Esophagus mucosa (tissue), 1 donor: ENCODE measurements at regions not wholly inside any gene's neighbourhood (a gene's known extent, or its start where the extent isn't known, plus 50 kb on each side); places are given as distances from the start of the nearest gene placed in this dataset.

ENCODE experiments used
- ATAC-seq: fragments of 200-7000 bp; cut with Tn5 transposase; one replicate; pipeline ENCODE4 v1.9.1; 2020
- donor health status: DM: yes; HTN: yes; CAD: no.

DNA sequence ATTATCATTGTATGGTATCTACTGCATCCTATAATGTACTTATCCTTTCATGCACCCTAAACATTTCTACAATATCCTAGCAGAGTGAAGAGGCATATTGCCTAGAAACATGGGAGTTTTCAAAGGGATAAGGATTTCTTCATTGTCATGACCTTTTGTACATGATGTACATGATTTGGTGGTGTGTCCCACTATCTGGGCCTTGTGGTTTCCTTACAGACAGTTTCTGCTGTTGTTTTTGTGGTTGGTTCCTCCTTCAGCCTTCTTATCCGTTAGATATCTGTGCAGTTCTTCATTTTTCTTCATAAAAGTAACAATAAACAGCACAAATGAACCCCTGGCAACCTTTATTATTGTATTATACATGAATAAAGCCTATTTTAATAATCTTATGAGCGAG lies 70.4 kb upstream of the BACH1 start:
- ATAC-seq: no peak

DNA sequence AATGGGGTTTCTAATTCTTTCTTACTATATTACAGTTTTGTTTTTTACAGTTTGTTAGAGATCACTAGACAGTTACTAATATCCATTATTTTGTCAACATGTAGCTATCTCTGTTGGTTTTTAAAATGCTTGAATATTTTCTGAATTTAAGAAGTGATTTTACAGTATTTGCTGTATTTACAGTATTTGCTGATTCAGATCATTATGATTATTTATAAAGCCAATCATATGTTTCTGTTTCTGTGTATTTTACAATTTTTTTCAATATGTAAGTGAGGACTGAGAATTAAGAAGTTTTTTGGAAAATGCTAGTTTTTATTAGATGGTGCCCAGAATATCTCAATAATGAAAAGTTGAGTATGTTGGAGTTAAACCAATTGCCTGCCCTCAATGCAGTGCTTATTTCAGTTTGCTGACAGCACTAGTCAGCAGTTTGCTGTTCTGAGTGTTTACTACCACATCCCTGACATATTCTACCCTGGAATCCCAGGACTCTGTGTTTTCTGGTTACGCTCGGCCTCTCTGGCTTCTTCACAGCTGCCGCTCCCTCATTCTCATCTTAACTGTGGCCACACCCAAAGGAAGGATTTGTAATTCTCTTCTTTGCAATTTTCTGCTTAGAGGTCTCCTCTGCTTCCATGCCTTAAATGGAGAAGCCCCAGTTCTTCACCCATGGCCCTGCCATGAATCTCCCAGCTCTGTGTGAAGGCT lies 68.0 kb upstream of the BACH1 start:
- peak; percentile 73 for ATAC-seq

DNA sequence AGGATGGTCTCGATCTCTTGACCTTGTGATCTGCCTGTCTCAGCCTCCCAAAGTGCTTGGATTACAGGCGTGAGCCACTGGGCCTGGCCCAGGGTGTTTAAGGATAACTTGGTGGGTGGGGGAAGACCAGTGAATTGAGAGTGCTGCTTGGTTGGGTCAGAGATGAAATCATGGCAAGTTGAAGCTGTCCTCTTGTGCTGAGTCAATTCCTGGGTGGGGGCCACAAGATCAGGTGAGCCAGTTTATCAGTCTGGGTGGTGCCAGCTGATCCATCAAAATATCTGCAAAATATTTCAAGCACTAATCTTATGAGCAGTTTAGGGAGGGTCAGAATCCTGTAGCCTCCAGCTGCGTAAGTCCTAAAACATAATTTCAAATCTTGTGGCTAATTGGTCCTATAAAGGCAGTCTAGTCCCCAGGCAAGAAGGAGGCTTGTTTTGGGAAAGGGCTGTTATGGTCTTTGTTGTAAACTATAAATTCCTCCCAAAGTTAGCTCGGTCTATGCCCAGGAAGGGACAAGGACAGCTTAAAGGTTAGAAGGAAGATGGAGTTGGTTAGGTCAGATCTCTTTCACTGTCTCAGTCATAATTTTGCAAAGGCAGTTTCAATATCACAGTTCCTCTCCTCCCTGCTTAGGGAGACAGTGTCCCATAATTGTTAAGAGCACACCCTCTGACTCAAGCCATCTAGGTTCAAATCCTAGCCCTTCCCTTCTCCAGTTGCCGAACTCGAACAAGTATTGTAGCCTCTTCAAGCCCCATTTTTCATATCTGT lies 66.8 kb upstream of the BACH1 start:
- no peak for ATAC-seq

DNA sequence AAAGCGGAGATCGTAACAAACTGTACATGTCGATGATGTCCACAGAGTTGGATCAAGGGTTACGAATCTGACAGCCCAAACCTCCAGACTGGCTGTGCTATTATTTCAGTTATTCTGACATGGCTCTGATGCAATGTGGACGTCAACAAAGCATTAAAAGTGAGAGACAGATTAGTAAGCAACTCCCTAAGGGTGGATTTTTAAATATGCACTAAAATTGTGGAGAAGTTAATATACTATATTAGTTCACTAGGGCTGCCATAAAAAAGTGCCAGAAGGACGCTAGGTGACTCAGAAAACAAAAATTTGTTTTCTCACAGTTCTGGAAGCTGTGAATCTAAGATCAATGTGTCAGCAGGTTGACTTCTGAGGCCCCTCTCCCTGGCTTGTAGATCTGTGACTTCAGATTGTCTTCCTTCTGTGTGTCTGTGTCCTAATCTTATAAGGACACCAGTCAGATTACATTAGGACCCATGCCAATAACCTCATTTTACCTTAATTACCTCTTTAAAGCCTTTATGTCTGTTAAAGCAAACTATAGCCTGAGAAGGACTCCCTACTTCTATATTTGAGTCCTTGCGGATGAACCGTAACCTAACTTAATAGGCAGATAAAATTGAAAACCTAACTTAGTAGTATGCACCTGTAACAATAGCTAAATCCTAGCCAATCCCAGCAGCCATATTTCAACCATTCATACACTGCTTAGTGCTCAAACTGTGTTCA lies 66.0 kb upstream of the BACH1 start:
- ATAC-seq: peak; percentile 7

DNA sequence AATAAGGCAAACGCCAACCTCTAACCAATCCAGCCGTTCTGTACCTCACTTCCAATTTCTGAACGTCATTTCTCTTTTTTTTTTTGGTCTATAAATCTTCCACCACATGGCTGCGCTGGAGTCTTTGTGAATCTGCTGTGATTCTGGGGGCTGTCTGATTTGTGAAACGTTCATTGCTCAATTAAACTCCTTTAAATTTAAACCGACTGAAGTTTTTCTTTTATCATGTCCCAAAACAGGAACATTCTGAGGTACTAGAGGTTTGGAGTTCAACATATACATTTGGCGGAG lies 65.5 kb upstream of the BACH1 start:
- no peak for ATAC-seq

DNA sequence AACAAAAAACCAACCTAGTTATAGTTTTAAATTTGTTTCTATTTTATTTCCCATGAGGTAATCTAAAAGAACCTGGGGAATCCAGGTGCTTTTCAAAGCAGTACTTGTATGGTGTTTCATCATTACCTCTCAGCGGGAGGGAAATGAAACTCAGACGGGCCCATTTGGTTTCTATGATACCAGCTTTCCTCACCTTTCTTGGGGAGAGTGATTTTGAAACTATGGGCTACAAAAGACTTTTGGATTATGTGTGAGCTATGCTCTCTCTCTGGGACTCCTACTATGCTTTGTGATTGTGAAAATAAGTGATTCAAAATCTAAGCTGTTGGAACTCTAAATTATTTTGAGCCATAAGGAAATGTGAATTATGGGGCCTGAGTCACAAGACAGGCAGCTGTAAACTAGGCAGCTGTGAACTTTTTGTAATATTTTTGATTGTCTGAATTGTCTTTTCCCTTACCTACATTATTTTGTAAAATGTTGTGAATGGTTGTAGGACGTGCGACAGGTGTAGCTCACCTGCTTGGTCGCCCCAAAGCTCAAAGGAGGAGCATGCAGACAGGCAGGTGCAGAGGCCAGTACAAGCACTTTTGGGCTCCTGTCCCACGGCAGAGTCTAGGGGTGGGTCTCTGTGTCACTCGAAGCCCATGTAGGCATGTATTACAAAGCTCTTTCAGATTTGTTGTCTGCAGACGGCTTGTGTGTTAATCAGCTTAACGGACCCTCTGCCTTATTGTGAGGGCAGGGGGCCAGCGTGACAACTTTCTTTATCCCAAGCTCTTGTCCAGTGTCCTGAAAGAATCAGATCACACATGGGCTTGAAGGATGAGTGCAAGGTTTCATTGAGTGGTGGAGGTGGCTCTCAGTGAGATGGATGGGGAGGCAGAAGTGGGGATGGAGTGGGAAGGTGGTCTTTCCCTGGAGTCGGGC lies 64.8 kb upstream of the BACH1 start:
- ATAC-seq: peak; percentile 52

DNA sequence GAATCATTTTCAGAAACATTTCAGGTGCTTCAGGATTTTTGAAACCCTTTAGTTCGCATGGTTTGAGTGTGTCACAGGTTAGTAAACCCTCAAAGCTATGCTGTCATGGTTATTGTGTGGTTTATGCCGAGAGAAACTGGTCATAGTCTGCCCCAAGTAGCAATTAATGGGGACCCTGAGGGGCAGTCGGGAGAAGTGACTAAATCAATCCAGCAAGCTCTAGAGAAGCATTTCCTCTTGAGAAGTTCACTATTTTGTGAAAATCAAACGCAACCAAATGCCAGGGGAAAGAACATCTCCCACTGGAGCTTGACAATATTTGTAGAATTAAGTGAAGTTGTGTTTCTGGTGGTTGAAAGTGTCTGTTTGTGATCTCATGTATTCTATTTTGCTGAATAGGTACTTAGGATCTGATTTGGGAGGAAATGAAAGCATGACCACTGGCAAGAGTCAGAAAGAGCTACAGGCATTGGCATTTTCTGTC lies 63.0 kb upstream of the BACH1 start:
- no peak for ATAC-seq

DNA sequence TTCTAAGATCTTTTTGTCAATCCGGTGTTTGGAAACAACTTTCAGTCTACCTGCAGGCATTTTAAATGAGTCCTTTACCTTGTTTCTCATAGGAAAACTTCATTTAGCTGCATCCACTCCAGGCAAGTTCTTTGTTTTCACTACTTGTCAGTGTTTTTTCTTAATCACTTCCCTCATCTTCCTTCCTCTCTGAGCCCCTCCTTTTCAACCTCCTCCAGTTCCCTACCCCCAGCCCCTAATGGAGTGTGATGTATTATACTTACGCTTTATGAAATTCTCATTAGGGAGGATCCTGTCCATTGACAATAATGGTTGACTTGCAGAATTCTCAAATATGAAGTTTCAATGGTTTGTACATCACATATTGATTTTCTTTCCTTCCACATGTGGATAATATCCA lies 62.5 kb upstream of the BACH1 start:
- ATAC-seq: no peak

DNA sequence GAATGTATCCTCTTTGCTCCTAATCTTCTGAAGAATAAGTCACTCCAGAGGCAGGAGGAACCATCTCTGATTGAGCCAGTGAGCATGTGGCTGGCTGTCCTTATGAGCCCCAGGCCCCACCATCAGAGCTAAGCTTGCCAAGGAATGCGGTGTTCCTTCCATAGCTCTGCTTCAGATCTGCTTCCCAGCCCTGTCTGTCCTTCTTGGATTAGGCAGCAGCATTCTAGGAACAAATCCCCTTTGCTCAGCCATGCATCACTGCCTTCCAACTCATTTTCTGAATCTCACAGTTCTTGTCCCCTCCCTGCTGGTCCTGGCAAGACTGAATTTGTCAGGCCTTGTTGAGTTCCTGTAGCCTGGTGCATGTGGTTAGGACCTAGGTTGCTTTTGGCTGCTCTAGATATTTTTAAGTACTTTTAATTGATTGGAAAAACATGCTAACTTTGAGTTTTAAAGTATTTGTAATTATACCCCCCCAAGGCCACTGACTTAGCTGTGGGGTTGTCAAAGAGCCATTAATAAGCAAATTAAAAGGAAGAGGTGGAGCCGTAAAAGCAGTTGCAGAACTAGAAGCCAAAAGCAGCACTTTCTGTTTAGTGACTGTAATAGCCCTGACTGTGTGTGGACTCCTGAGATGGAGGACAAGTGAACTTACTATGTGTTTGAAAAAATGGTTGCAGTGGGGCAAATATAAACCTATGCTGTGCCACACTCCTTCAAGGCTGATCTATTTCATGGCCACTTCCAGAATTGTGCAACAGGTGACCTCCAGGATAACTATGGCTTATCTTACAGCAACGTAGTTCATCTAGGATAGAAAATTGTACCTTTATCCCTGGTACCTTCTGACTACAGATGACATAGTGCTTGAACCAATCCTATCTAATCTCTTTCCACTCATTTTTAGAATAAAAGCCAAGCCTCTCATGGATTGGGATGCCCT lies 61.3 kb upstream of the BACH1 start:
- ATAC-seq: peak; percentile 54

DNA sequence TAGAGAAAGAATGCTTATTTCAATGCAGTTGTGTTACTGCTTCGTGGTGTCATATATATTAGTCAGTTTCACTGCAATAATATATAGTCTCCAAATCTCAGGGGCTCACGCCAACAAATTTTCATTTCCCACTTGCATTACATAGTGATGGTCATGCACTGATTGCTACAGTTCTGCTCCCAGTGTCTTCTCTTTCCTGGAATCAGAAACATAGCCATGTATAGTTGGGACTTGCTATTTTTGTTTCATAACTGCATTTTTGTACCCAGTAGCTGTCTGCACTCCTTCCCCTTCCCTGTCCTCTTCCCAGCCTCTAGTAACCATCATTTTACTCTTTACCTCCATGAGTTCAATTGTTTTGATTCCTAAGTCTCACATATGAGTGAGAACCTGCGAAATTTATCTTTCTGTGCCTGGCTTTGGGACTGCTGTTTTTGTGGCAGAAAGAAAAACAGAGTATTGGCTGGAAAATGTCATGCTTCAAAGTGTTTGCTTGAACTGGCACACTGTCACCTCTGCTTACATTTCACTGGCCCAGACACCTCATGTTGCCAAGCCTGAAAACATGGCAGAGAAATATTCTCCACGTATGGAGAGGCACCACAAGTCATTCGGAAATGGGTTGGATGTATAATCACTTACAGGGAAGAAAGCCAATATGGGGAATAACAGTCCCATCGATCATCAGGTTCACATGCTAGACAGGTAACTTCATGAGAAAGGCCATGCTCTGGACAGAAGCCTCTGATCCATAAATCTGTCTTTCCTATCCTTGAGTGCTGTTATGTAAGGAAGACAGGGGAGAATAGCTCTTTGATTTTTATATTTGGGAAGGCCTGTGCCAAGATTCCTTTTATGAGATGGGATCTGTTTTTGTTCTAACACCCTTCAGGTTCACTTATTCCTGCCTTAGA lies 60.4 kb upstream of the BACH1 start:
- no peak for ATAC-seq

DNA sequence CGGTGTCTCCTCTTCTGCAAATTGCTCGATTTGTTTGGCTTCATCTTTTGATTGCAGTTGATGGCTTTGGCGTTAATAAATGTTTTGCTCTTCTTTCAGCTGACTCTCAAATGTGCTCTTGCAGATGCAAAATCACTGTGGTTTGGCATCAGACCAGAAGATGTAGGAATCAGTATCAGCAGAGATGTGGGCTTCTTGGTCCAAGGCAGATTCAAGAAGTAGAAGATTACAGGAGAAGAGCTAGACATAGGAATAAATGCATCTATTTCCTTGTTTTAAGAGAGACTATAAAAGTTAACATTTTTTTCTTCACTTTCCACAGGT lies 59.8 kb upstream of the BACH1 start:
- ATAC-seq: no peak

DNA sequence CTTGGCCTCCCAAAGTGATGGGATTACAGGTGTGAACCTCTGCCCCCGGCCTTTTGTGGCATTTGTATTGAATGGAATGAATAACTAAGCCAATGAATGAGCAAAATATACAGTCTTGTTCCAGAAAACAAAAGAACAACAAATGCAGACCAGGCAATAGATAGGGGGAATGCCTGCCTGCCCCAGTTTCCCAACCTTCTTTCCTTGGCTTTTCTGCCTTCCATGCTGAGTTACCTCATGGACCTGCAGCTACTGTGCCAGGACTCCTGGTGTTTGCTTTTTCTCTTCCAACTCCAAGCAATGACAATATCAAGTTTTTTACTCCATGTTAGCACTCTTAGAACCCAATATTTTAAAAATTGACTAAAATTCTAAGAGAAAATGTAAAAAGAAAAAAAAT lies 58.6 kb upstream of the BACH1 start:
- ATAC-seq: no peak

DNA sequence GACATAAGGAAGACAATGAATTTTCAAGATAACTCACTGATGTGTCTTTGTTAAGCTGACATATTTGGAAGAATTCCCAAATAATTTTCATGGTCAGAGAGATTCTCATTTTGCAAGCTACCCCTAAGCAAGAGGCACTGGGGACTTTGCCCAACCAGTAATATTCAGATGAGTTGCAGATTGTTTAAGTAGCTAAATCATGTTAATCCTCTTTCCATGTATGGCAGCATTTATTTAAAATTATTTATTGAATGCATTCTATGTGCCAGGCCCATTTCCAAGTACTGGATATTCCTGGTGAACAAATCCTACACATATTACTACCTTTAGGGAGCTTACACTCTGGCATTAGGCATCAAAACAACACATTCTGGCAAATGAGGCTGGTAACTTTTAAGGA lies 56.5 kb upstream of the BACH1 start:
- ATAC-seq: no peak

DNA sequence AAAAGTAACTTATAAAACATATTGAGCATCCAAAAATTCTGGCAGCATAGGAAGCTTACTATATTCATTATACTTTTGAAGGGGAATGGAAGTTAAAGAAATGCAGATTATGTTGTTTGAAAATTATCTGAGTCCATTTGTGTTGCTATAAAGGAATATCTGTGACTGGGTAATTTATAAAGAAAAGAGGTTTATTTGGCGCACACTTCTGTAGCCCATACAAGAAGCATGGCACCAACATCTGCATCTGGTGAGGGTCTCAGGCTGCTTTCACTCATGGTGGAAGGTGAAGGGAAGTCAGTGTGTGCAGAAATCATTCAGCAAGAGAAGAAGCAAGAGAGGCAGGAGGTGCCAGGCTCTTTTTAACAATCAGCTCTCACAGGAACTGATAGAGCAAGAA lies 55.5 kb upstream of the BACH1 start:
- no peak for ATAC-seq

DNA sequence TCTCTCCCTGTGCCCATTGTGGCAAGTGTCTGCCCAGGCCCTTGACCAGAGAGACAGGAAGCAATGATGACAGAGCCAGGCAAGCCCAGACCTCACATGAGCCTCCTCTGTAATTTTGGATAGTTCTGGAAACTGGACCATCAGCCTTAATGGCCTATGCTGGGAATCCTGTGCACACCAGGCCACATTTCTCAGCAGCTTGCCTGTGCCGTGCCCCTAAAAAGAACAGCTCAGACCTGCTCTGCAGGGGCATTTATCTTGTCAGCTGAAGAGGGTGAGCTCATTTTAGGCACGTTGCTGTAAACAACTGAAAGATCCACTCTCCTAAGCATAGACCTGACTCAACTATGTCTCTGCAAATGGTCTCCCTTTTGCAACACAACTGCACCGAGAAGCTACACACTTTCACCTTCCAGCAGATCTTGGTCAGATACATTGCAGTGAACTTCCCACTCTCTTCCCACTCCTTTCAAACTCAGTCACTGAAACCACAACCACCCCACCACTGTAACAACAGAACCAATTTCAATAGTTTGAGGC lies 53.5 kb upstream of the BACH1 start:
- peak; percentile 94 for ATAC-seq

DNA sequence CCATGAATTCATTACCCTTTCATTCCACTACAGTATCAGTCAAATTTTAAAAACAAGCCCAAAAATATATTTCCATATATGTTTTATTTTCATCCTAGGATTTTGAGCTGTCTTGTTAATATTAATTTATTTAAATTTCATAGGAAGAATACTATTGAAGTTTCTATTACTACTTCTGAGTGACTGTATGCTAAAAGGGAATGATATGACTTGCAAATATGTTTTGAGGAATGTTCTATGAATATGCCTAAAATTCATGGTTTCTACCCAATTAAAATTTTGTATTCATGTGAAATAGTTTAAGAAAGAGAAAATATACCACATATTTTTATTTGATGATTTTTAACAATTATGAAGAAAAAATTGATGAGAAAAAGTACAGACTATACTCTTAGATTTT lies 52.9 kb upstream of the BACH1 start:
- ATAC-seq: no peak

DNA sequence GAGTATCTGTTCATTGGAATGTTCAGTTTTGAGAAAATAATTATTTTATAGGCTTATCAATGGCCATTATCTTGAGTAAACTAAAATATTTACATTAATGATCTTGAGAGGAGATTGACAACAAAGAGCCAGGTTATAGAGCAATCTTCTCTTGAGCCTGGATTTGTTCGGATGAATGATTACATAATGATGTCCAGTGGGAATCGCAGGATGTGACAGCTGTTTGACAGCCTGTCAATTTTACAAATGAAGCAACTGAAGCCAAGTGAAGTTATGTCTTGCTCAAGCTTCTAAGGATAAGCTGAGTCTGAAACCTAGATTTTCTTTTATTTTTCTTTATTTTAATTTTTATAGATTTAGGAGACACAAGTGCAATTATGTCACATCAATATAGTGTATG lies 52.1 kb upstream of the BACH1 start:
- ATAC-seq: no peak

DNA sequence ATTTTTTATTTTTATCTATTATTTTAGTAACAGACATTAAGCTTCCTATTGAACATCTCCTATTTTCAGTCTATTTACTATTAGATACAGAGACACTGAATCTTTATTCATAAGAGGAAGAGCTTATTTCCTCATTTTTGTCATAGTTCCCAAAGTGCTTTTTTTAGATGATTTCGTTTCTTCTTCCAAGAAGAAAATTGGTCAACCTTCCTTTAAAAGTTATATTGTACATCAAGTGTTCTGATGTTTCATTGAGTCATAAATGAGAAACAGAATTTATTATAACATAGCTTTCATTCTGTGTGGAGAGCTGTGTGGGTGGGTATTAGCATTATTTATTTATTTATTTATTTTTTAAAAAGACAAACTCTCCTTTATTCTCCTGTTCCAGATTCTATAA lies 50.6 kb upstream of the BACH1 start:
- no peak for ATAC-seq
